HepG2 (cell line): ENCODE measurements at regions not wholly inside any gene's neighbourhood (a gene's known extent, or its start where the extent isn't known, plus 50 kb on each side); places are given as distances from the start of the nearest gene placed in this dataset.

Experiments used
- ATAC-seq: fragments of 200-7000 bp; cut with Tn5 transposase; 3 replicates; pipeline ENCODE4 v1.9.1; 2020; ENCODE audit warnings: mild to moderate bottlenecking, moderate library complexity
- BruUV-seq: library from RNA; stranded (reverse); fragments of 400-500 nt; replicated peaks from 2 replicates; lab custom pipeline; 2021; lab: Mats Ljungman, UMichigan
- CTCF ChIA-PET: fragments of 300-600 bp; formaldehyde crosslinking; extraction: SDS; loops from one replicate; lab custom pipeline; 2021; ENCODE audit warnings: low total read pairs, inconsistent platforms, low intra/inter-chr PET ratio; lab: Yijun Ruan, JAX
- POLR2A ChIA-PET: fragments of 350-600 bp; sonication (Branson Sonifier 250); formaldehyde crosslinking; loops from one replicate; lab custom pipeline; 2020; ENCODE audit warnings: antibody characterized with exemption, inconsistent platforms; lab: Yijun Ruan, JAX
- DNase-seq: peaks from one replicate; pipeline ENCODE4 v3.0.0-alpha.2; 2015; ENCODE audit warnings: low spot score
- FAIRE-seq: peaks from 3 replicates; lab custom pipeline; 2011; peaks lifted over from hg19 to GRCh38; lab: Jason Lieb, UNC
- H2AFZ ChIP-seq: one replicate; pipeline ENCODE4 v1.6.1; 2011; ENCODE audit warnings: low read length, inconsistent platforms
- H3K27ac ChIP-seq: fragments of 300-600 bp; 3 replicates; pipeline ENCODE4 v1.8.0; 2011; ENCODE audit warnings: mixed run types, mild to moderate bottlenecking, mixed read lengths, low read length, inconsistent platforms; ENCODE audit not compliant: insufficient read depth; ENCODE audit errors: extremely low read length
- H3K27me3 ChIP-seq, 2 experiments: fragments of 200-600 bp in 1 of 2; 2 replicates in 1 of 2; 3 replicates in 1 of 2; pipeline versions ENCODE4 v1.6.0 to v1.8.0; 2011; ENCODE audit warnings: low read length in 2 of 2, mild to moderate bottlenecking in 2 of 2, moderate library complexity in 2 of 2, inconsistent platforms in 1 of 2; ENCODE audit not compliant: insufficient read depth in 2 of 2, control insufficient read depth in 1 of 2
- H3K36me3 ChIP-seq, 2 experiments: fragments of 200-600 bp in 1 of 2; replicated peaks in 1 of 2; 2 replicates in 1 of 2; 3 replicates in 1 of 2; pipeline versions ENCODE4 v1.5.1 to v1.8.0; 2011; ENCODE audit warnings: low read length in 2 of 2, inconsistent platforms in 1 of 2; ENCODE audit not compliant: insufficient read depth in 2 of 2, control insufficient read depth in 1 of 2
- H3K4me1 ChIP-seq: 2 replicates; pipeline ENCODE4 v1.5.1; 2012; ENCODE audit warnings: low read length, inconsistent platforms; ENCODE audit not compliant: insufficient read depth
- H3K4me2 ChIP-seq: 2 replicates; pipeline ENCODE4 v1.6.0; 2011; ENCODE audit warnings: low read depth, low read length, inconsistent platforms
- H3K4me3 ChIP-seq, 3 experiments: fragments of 200-600 bp in 1 of 3; sonication (generic), shearing (Covaris generic) in 1 of 3; replicated peaks in 1 of 3; 2 replicates each; pipeline ENCODE4 v1.5.1; 2011 to 2016; ENCODE audit warnings: low read length in 3 of 3, inconsistent platforms in 2 of 3, low read depth in 2 of 3, mild to moderate bottlenecking in 2 of 3, control low read depth in 1 of 3, mixed read lengths in 1 of 3; ENCODE audit not compliant: insufficient read depth in 1 of 3
- H3K79me2 ChIP-seq: one replicate; pipeline ENCODE4 v1.6.1; 2011; ENCODE audit warnings: low read length, inconsistent platforms; ENCODE audit not compliant: insufficient read depth
- H3K9ac ChIP-seq: 2 replicates; pipeline ENCODE4 v1.6.0; 2011; ENCODE audit warnings: mild to moderate bottlenecking, low read depth, low read length, inconsistent platforms; ENCODE audit not compliant: insufficient read depth
- H3K9me3 ChIP-seq: 2 replicates; pipeline ENCODE4 v1.5.1; 2012; ENCODE audit warnings: mild to moderate bottlenecking, low read length
- H4K20me1 ChIP-seq: 2 replicates; pipeline ENCODE4 v1.6.0; 2011; ENCODE audit warnings: inconsistent platforms, mild to moderate bottlenecking, low read length, moderate library complexity; ENCODE audit not compliant: insufficient read depth
- ATAD3A ChIP-seq: sonication (generic); formaldehyde crosslinking; IDR thresholded peaks from 2 replicates; pipeline ENCODE4 v1.4.0; 2020; ENCODE audit warnings: missing genetic modification reagents
- CCAR2 ChIP-seq: fragments of 200-400 bp; formaldehyde crosslinking; optimal IDR thresholded peaks from 2 replicates; pipeline ENCODE3; 2018; ENCODE audit warnings: low read depth, mild to moderate bottlenecking, low read length, moderate library complexity
- CREM ChIP-seq, 2 experiments: sonication (generic) in 1 of 2; formaldehyde crosslinking in 1 of 2; IDR thresholded peaks; 2 replicates each; pipeline versions ENCODE4 v1.4.0 to v1.6.1; 2016 to 2020; ENCODE audit warnings: antibody characterized with exemption in 1 of 2, mild to moderate bottlenecking in 1 of 2, missing genetic modification reagents in 1 of 2
- E2F5 ChIP-seq: sonication (generic); formaldehyde crosslinking; conservative IDR thresholded peaks from 2 replicates; pipeline ENCODE4 v1.4.0; 2020; ENCODE audit warnings: missing genetic modification reagents
- FLYWCH1 ChIP-seq: sonication (generic); formaldehyde crosslinking; IDR thresholded peaks from 2 replicates; pipeline ENCODE4 v1.8.1; 2023; ENCODE audit warnings: mild to moderate bottlenecking, missing genetic modification reagents
- GPBP1L1 ChIP-seq: sonication (generic); formaldehyde crosslinking; IDR thresholded peaks from 2 replicates; pipeline ENCODE4 v1.5.0; 2020; ENCODE audit warnings: mild to moderate bottlenecking, missing genetic modification reagents
- MXD1 ChIP-seq: sonication (generic); formaldehyde crosslinking; IDR thresholded peaks from 2 replicates; pipeline ENCODE4 v1.4.0; 2020; ENCODE audit warnings: mild to moderate bottlenecking, missing genetic modification reagents
- MYC ChIP-seq: sonication (generic); formaldehyde crosslinking; IDR thresholded peaks from 2 replicates; pipeline ENCODE4 v1.9.0; 2021; ENCODE audit warnings: missing genetic modification reagents, borderline replicate concordance
- NRL ChIP-seq: sonication (generic); formaldehyde crosslinking; IDR thresholded peaks from 2 replicates; pipeline ENCODE4 v1.5.0; 2020; ENCODE audit warnings: missing genetic modification reagents, mild to moderate bottlenecking, moderate library complexity, borderline replicate concordance
- PRDM15 ChIP-seq: sonication (generic); formaldehyde crosslinking; IDR thresholded peaks from 2 replicates; pipeline ENCODE4 v1.4.0; 2020; ENCODE audit warnings: missing genetic modification reagents
- SIN3A ChIP-seq: IDR thresholded peaks from 2 replicates; pipeline ENCODE4 v1.6.1; 2011; ENCODE audit warnings: low read depth, mild to moderate bottlenecking, control low read depth, low read length, borderline replicate concordance
- SPEN ChIP-seq: sonication (generic); formaldehyde crosslinking; IDR thresholded peaks from 2 replicates; pipeline ENCODE4 v1.5.1; 2020; ENCODE audit warnings: low read depth, mild to moderate bottlenecking, missing genetic modification reagents
- ZFP62 ChIP-seq: sonication (generic); formaldehyde crosslinking; IDR thresholded peaks from 2 replicates; pipeline ENCODE4 v1.4.0; 2020; ENCODE audit warnings: missing genetic modification reagents
- WGBS: methylation state at CpG from one replicate; pipeline ENCODE4 v1.1.6; 2017; ENCODE audit warnings: low lambda C conversion rate; 5-methylcytosine and 5-hydroxymethylcytosine counted together
- in situ Hi-C: cut with HindIII; loops from 2 replicates; pipeline ENCODE4 v1.10.0; 2017; ENCODE audit warnings: low pct_unique_long_range_greater_than_20kb; ENCODE audit not compliant: extremely low pct_ligation_motif_present
- intact Hi-C: fragments of 100-400 bp; cut with micrococcal nuclease; formaldehyde crosslinking; loops from one replicate; pipeline ENCODE4 v1.10.0; 2022; ENCODE audit not compliant: unreplicated experiment

- H3K36me3 ChIP-seq, result no peaks in the 10 kb centered on the region
- no peak overlapping the region for H3K27ac ChIP-seq
- WGBS, result 5% methylated on average over 4 of the region's 4 CpGs
- H3K9me3 ChIP-seq, result no peaks in the 10 kb centered on the region
- TF ChIP-seq CREM (IDR thresholded peaks at IDR 0.05), result no peak
- no peak for TF ChIP-seq CREM (CRISPR knock-in tag; IDR thresholded peaks at IDR 0.05)
- no peak for TF ChIP-seq NRL
- TF ChIP-seq PRDM15 (CRISPR knock-in tag), result no peak
- TF ChIP-seq ZFP62, result no peak
- TF ChIP-seq FLYWCH1, result no peak
- TF ChIP-seq ATAD3A (CRISPR knock-in tag), result no peak
- TF ChIP-seq E2F5, result no peak
- no peak for TF ChIP-seq GPBP1L1 (CRISPR knock-in tag)
- no peak for TF ChIP-seq SIN3A
- no peak for TF ChIP-seq MYC (CRISPR knock-in tag)
- TF ChIP-seq SPEN (CRISPR knock-in tag), result no peak
- no peak for TF ChIP-seq MXD1 (CRISPR knock-in tag)
- no peak for TF ChIP-seq CCAR2
- BruUV-seq, result no TSS peak
- no peaks in the 10 kb centered on the region for H3K27me3 ChIP-seq
- H3K4me1 ChIP-seq, result no peaks in the 10 kb centered on the region
- intact Hi-C loops (no loop called here), in situ Hi-C loops (no loop called here)
- ChIA-PET POLR2A (no interaction called here), CTCF (no interaction called here)
- H3K4me2 ChIP-seq, result no peak overlapping the region
- no peak overlapping the region for H3K9ac ChIP-seq
- DNase-seq (no peak), FAIRE-seq (no peak), ATAC-seq (no peak)
- H3K4me3 ChIP-seq, result no peak overlapping the region
- H4K20me1 ChIP-seq, result no peaks in the 10 kb centered on the region
- no peaks in the 10 kb centered on the region for H3K79me2 ChIP-seq
- no peak overlapping the region for H2AFZ ChIP-seq
Measured at GRCh38 chr9:82736126-82736525, 326.8 kb downstream of the RASEF start.
